ENCODE measurements at regions not wholly inside any gene's neighbourhood (a gene's known extent, or its start where the extent isn't known, plus 50 kb on each side); places are given as distances from the start of the nearest gene placed in this dataset.

DNA sequence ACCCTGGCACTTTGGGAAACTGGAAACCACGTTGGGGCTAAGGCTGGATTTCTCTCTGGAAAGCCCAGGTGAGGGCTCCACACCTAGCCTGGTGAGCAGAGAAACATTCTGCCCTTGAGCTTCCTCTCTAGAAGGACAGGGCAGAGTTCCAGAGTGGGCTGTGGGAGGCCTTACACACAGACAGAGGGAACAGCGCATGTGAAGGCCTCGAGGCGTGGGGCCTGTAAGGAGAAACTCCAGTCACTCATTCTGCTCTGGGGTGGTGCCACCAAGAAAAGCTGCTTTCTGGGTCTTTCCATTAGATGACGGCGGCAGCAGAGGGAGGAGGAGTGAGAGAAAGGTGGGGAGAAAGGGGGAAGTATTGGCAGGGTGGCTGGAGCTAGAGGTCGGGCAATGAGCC is 183.1 kb downstream of the CHST1 start:
- TF ChIP-seq CTCF (IDR thresholded peaks at IDR 0.05; ENCODE audit: low read depth, low read length): no peak
- TF ChIP-seq POLR2A (IDR thresholded peaks at IDR 0.05; ENCODE audit: extremely low read depth, insufficient read length): no peak
